HCT116 (cell line): ENCODE measurements at regions not wholly inside any gene's neighbourhood (a gene's known extent, or its start where the extent isn't known, plus 50 kb on each side); places are given as distances from the start of the nearest gene placed in this dataset.

Source experiments
- CTCF ChIP-seq, 3 experiments: fragments of 200-600 bp in 1 of 3; sonication (generic) in 1 of 3; IDR thresholded peaks in 2 of 3; conservative IDR thresholded peaks in 1 of 3; 2 replicates each; pipeline ENCODE4 v1.5.1; 2012 to 2017; ENCODE audit warnings: low read depth in 2 of 3, low read length in 2 of 3, antibody characterized with exemption in 1 of 3, borderline replicate concordance in 1 of 3, control low read depth in 1 of 3, mild to moderate bottlenecking in 1 of 3, mixed read lengths in 1 of 3, mixed run types in 1 of 3, moderate library complexity in 1 of 3; ENCODE audit not compliant: insufficient read depth in 1 of 3
- RAD21 ChIP-seq: IDR thresholded peaks from 2 replicates; pipeline ENCODE4 v1.6.1; 2012; ENCODE audit warnings: low read depth, mild to moderate bottlenecking
- SRF ChIP-seq: IDR thresholded peaks from 2 replicates; pipeline ENCODE4 v1.6.1; 2012; ENCODE audit warnings: low read depth

GRCh38 chr2:61710711-61711110 is 143.1 kb downstream of the FAM161A start:
- TF ChIP-seq CTCF (IDR thresholded peaks at IDR 0.05 in 2 of 3, conservative IDR thresholded peaks at IDR 0.05 in 1 of 3; ENCODE audit: borderline replicate concordance in 1 of 3, insufficient read depth in 1 of 3, low read depth in 2 of 3, low read length in 2 of 3) (no peak), RAD21 (no peak), SRF (no peak)
